ENCODE measurements at regions not wholly inside any gene's neighbourhood (a gene's known extent, or its start where the extent isn't known, plus 50 kb on each side); places are given as distances from the start of the nearest gene placed in this dataset.
"Not testable (repeated sequence)": the region's sequence is repeated elsewhere in the genome, so short reads cannot be mapped to it uniquely, and the experiment has no call there.

DNA sequence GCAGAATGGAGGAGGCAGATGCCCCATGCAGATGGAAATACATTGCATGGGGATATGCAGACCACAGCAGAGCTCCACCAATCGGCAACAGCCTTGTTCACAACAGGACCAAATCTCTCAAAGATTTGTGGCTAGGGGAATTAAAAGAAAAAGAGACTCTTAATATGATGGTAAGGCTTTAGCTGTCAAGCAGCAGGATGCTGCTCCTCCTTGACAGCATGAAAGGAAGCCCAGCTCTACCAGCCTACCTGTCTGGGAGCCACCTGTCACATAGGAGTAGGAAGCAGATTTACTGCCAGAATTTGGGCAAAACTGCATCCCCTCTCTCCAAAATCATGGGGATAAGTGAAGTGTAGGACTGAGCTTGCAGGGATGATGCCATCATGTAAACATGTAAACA lies 769.6 kb upstream of the ARPP21 start:
- no peak for DNase-seq (ENCODE audit: low read depth)

DNA sequence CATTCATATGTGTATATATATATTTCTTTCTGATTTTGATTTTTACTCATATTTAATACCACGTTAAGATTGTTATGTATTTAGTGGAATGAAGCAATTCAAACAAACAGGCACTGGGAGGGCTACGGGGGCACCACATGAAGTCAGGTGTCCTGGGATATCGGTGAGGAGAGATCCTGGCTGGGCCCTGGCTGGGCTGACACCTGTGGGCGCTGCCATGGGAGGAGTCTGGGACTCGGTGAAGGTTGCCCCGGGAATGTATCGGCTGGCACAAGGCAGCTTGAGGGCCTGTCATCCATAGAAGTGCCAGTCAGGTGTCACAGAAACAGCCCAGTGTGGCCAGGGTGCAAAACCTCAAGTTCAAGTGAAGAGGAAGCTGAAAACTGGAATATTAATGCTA lies 766.9 kb upstream of the ARPP21 start:
- DNase-seq (ENCODE audit: low read depth) = no peak

DNA sequence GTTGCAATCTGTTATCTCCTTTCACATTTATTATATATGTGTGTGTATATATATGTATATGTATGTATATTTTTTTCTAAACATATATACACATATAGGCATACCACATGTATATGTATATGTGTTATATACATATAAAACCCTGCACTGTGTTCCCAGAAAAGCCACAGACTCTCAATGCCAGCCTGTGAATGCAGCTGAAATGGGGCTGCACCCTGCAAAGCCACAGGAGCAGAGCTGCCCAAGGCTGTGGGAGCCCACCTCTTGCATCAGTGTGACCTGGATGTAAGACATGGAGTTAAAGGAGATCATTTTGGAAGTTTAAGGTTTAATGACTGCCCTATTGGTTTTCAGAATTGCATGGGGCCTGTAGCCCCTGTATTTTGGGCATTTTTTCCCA lies 762.3 kb upstream of the ARPP21 start:
- no peak for DNase-seq (ENCODE audit: low read depth)

DNA sequence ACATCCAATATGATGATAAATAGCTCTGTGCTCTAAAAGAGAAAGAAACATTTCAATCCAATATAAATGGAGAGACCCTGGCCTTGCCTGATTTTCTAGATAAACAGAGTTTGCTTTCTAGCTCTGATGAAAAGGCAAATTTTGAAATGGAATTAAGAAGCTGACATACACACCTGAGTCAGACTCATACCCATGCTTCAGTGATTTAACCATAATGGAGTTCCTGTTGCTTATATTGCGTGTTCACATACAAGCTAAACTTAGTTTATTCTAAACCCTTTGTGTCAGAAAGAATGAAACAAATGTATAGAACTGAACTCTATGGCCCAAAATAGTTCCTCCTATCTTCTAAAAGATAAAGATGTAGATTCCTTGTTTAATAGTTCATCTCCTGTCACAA lies 760.8 kb upstream of the ARPP21 start:
- no peak for DNase-seq (ENCODE audit: low read depth)

DNA sequence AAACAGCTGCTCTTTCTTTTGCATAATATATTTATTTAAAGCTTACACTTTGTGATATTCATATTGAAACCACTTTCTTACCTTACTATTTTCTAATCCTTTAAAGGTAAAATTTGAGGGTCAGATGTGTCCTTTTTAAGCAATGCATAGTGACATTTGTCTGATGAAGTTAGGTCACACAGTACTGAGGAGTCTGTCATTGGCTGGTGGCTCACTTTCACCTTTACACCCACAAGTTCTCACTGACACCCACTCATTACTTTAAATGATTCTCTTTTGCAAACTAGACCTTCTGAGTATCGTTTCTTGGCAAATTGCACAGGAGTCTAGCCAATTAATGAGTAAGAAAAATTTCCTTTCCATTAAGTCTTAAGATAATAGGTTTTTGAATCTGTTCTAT lies 758.3 kb upstream of the ARPP21 start:
- no peak for DNase-seq (ENCODE audit: low read depth)

DNA sequence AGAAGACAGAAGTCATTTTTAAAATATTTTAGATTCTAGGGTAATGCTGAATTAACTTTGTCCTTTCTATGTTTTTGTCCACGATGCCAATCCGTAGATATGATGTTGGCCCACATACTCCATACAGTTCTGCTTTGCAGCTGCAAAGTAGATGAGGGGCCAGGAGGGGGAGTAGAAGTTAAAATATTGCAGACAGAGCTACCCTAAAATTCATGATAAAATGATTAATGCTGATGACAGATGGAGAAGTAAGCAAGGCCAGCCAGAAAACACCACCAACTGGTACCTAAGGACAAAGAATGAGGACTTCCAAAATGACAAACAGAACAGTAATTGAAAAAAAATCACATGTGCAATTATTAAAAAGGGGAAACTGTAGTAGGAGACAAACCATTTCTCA lies 756.6 kb upstream of the ARPP21 start:
- no peak for DNase-seq (ENCODE audit: low read depth)

DNA sequence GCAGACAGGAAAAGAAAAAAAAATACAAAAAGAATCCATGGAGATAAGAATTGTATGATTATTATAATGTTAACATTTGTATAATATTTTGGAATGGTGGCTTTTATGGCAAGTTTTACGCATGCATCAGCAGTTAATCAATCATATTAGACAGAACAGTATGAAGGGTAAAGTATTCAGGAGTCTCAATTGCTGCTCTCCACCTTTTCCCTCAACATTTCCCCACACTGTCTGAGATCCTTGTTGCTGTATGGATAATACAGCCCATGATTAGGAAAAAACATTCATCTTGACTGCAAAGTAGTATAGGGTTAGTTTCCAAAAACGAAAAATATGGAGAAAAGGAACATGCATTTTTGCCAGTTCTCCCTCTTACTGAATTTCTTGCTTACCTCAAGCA lies 755.3 kb upstream of the ARPP21 start:
- DNase-seq (ENCODE audit: low read depth) = no peak

DNA sequence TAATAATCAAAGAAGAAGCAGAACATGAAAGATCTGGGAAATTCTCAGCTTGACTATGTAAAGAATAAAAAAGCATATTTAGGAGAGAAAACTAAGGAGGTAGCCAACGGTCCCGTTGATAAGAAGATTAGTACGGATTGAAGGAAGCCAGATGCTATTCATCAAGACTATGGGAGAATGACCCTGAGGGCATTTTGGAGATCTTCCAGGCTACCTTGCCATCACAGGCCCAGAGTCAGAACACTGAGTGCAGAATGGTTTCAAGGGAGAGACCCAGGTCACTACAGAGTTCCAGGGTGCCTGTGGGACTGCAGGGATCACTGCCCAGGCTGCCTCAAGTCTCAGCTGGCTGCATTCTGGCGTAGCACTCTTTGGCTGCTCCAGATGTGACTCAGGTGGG lies 752.9 kb upstream of the ARPP21 start:
- DNase-seq (ENCODE audit: low read depth) = no peak

DNA sequence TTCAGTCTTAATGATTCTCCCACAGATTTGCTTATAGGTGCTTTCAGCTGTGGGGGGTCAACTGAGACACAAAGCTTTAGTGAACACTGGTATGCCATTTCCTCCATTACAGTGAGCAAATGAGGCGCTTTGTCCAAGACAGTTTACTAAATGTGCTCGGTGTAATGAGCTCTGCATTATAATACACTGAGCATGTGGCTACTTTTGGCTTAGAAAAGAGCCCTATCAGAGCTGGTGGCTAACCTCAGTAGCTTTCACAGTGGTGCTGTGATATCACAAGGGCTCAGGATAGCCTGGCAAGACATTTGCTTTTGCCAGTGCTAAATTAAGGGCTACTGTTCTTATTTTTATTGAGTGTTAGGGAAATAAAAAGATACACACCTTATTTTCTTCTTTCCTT lies 749.7 kb upstream of the ARPP21 start:
- DNase-seq (ENCODE audit: low read depth) = no peak

DNA sequence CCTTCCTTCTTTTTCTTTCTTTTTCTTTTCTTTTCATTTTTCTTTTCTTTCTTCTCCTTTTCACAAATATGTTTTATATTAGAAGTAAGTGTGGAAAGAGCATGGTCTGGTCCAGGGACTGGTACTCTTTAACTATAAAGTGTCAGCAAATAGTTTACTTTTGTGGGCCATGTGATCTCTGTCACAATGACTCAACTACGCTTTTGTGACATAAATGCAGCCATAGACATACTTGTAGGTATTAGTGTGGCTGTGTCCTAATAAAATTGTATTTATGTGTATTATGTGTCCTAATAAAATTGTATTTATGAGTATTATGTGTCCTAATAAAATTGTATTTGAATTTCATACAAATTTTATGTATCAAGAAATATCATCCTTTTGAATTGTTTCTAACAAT lies 749.1 kb upstream of the ARPP21 start:
- DNase-seq (ENCODE audit: low read depth) = no peak

DNA sequence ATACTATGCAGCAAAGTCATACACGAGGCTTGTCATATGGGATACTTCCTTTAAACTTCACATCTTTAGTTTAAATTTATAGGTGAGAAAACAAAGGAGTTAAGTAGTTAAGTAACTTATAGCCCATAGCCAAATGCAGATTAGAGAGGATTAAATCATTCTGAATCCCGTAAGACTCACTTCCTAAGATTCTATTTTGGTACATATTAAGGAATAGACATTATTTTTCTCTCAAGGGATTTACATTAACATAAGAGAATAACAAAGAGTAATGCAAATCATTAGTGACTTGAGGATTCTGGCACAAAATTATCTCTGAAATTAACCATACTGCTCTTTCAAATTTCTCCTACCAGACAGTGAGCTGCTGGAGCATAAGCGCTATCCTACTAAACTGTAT lies 747.4 kb upstream of the ARPP21 start:
- no peak for DNase-seq (ENCODE audit: low read depth)

DNA sequence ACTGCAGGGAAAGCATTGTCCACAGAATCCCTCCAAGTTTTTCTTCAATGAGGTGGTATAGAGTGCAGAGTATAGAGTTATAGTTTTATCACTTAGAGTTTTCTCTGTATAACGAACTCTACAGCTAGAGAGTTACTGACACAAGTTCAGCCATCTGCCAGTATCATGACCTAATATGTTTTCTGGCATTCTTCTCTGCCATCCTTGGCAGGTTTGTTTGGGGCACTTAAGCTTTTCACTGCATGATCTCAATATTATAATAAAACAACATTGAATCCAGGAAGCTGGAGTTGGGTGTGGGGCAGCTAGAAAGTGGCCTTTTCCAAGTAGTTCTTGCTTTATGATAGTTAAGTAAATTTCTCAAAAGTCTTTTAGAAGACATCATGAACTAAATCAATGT lies 743.5 kb upstream of the ARPP21 start:
- DNase-seq (ENCODE audit: low read depth) = no peak

DNA sequence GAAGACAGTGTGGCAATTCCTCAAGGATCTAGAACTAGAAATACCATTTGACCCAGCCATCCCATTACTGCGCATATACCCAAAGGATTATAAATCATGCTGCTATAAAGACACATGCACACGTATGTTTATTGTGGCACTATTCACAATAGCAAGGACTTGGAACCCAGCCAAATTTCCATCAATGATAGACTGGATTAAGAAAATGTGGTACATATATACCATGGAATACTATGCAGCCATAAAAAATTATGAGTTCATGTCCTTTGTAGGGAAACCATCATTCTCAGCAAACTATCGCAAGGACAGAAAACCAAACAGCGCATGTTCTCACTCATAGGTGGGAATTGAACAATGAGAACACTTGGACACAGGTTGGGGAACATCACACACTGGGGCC lies 729.6 kb upstream of the ARPP21 start:
- DNase-seq (ENCODE audit: low read depth) = not testable (repeated sequence)

DNA sequence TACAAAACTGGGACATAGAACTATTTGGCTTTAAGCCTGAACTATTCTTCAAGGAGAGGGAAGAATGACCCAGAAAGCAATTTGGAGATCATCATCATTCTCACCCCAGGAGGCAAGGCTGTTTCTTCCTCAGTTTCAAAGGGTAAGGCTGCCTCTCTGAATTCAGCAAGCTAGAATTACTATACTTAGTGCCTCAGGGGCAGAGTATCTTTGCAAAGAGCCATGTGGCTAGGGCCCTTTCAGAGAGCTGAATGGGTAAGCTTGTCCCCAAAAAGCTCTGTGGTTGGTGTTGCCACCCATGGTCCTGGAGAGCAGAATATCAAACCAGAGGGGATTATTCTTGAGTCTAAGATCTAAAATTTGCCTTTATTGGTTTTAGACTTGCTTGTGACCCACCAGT lies 720.3 kb upstream of the ARPP21 start:
- DNase-seq (ENCODE audit: low read depth) = no peak

DNA sequence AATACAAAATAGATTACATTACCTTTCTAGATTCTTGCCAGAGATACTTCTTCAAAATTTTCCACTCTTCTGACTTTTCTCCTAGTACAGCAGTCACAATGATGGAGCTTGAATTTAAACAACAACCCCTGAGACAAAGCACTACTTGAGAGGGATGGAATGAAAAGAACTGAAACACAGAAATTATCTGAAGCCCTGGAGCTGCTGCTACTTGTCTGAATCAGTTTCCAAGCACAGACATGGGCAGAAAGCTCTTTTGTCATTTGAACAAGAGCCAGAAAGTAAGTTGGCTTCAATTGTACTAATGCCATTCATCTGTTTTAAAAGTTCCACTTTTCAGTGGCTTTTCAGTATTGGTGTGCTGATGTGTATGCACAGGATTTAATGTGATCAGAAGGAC lies 718.5 kb upstream of the ARPP21 start:
- DNase-seq (ENCODE audit: low read depth) = no peak

DNA sequence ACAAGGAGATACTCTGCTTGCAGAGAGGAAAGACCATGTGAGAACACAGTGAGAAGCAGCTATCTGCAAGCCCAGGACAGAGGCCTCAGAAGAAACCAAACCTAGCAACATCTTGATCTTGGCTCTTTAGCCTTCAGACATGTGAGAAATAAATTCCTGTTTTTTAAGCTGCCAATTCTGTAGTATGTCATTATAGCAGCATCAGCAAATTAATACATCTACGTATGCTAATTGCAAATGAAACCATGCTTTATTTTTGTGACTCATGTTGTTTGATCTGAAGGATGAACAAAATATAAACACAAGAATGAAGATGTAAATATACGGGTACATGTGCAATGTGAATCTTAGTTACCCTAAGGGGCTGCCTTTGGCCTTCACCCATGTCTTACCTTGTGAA lies 714.4 kb upstream of the ARPP21 start:
- DNase-seq (ENCODE audit: low read depth) = no peak

DNA sequence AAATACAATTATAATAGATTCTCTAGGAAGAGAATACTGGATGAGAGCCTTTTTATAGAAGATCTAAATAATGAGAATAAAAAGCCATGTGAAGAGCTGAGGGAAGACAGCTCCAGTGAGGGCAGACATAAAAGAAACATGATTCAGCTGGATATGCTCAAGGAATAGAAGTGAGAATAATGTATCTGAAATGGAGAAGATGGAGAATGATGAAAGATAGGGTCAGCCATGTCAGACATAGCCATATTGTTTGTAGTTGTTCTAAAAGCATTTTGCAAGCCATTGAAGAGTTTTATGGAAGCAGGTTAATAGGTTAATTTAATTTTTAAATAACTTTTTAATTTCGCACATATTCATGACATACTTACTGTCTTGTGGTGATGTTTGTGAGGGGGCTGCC lies 713.5 kb upstream of the ARPP21 start:
- no peak for DNase-seq (ENCODE audit: low read depth)

DNA sequence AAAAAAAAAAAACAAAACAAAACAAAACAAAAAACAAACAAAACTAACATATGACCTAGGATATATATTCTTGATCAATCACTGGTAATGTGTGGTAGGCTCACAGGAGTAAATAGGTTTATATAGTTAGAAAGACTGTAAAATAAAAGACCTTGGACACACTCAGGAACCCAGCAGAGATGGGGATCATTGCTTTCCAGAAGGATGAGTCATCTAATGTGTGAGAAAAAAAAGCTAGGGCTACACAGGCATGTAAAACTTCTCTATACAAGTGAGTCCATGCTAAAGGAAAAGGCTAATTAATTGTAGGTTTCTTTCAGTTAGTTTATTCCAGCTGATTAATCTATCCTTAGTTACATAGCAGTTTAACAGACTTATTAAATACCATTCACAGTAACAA lies 710.3 kb upstream of the ARPP21 start:
- no peak for DNase-seq (ENCODE audit: low read depth)

DNA sequence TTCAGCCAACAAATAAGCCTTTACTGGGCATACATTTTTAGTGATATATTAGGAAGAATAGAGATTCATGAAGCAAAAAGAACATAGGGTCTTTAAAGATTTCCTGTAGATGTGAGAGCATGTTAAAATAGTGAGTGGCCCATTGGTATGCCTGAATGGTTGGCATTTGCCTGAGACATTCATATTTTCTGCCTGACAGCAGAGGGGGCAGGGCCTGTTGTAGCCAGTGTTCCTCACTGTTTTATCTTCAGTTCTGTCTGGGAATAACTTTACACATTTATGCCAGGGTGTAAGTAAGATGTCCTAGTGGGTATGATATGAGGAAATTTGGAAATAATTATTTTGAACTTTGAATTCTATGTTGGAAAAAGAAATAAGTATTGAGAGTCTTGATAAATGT lies 704.7 kb upstream of the ARPP21 start:
- no peak for DNase-seq (ENCODE audit: low read depth)

DNA sequence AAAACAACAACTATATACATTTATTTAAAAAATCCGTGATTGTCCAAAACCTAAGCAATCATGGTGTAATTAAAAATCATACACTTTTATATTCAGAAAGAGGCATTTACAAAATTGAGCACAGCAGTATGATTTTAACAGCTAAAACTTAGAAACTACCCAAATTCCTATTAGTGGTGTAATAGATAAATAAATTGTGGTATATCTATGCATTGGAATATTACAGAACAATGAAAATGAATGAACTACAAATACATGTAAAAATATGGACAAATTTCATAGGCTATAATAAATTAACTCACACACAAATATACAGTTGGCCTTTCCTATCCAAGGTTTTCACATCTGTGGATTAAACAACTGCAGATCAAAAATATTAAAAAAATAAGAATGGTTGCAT lies 700.5 kb upstream of the ARPP21 start:
- no peak for DNase-seq (ENCODE audit: low read depth)

DNA sequence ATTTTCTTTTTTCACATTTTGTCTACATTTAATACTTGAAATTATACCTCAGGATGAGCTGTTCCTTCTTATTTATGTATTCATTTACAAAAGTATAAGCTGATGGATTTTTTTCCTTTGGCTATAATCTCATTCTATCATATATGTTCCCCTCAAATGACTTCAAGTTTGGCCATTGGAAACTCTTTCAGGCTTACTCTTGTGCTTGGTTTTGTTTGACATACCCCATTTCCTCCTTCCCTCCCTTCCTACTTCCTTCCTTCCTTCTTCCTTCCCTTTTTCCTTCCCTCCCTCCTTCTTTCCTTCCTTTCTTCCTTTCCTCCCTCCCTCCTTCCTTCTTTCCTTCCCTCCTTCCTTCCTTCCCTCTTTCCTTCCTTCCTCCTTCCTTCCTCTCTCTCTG lies 697.1 kb upstream of the ARPP21 start:
- DNase-seq (ENCODE audit: low read depth) = no peak

DNA sequence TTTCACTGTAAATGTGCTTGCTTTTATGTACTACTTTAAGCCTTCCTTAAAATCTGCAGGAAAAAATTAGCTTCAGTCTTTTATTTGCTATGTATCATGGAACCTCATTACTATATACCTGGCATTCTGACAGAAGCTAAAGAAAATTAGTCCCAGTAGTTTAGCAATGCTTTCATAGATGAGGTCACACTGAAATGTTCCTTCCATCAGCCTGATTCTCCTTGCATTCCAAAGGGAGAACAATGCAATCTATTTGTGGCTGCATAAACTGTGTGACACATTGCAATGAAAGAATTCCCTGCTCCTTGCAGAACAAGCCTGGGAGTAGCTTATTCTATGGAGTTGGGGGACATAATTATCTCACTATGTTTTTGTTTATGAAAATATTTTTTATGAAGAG lies 691.5 kb upstream of the ARPP21 start:
- no peak for DNase-seq (ENCODE audit: low read depth)

DNA sequence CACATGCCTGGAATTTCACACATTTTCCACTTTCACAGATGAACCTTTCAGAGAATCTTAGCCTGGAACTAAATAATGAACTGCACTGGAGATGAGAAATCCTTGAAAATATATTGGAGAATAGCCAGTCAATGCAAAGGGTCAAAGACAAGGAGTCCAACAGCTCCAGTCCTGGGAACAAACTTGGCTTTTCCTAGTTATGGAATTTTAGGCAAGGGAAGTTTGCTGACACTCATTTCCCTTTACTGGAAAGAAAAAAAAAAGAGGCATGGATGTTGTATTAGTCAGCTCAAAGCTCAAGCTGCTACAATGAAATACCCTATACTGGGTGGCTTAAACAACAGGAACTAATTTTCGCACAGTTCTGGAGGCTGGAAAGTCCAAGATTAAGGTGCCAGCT lies 690.8 kb upstream of the ARPP21 start:
- DNase-seq (ENCODE audit: low read depth) = no peak

DNA sequence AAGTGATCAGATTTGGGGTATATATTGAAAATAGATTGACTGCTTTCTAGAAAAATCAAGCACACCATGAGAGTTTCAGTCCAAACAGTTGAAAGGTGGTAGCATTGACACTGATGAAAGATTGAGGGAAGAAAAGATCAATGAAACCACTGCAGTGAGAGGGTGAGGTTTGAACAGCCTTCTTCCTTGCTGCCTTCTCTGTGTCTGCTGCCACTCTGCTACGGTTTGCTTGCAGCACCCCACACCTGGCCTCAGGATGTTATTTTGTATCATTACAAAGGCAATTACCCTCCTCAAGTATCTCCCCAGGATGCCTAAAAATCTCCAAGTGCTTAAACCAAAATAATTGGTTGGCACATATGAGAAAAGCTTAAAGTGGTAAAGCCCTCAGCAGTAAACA lies 683.6 kb upstream of the ARPP21 start:
- no peak for DNase-seq (ENCODE audit: low read depth)

DNA sequence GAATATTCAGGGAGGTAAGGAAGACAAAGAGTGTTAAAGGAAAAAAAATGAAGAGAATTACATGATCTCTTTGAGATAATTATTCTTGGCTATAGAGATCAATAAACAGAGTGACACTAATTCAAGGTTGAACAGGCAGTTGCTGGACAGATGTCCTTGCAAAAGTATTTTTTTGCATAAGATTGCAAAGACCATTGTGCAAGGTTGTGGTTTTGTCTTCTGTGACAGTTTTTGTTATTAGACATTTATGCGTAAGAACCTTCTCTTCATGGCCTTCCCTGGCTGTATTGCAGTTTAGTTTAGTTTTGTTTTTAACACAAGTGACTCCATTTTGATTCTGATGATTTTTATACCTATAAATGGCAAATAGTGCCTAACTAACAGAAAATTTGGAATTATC lies 682.8 kb upstream of the ARPP21 start:
- no peak for DNase-seq (ENCODE audit: low read depth)

All from T follicular helper cell (primary cell).